Effector memory CD8-positive, alpha-beta T cell (primary cell): ENCODE measurements at regions not wholly inside any gene's neighbourhood (a gene's known extent, or its start where the extent isn't known, plus 50 kb on each side); places are given as distances from the start of the nearest gene placed in this dataset.
"Not testable (repeated sequence)": the region's sequence is repeated elsewhere in the genome, so short reads cannot be mapped to it uniquely, and the experiment has no call there.

Experiments used
- ATAC-seq: fragments of 150-1000 bp; cut with Tn5 transposase; replicated peaks from 2 replicates; pipeline ENCODE4 v1.10.0; 2021; ENCODE audit warnings: mild to moderate bottlenecking, moderate library complexity
- DNase-seq, 3 experiments: peaks; one replicate each; pipeline ENCODE4 v3.0.0; 2021
- H3K27ac Mint-ChIP-seq, 2 donors: one replicate each; pipeline ENCODE4 v1.8.0; 2022; ENCODE audit warnings: mild to moderate bottlenecking in 2 of 2, mixed read lengths in 2 of 2, moderate library complexity in 2 of 2
- H3K27me3 Mint-ChIP-seq, 2 donors: one replicate each; pipeline ENCODE4 v1.8.0; 2022; ENCODE audit warnings: mixed read lengths in 2 of 2
- H3K36me3 Mint-ChIP-seq: one replicate; pipeline ENCODE4 v1.8.0; 2022; ENCODE audit warnings: mild to moderate bottlenecking, moderate library complexity, mixed read lengths; ENCODE audit not compliant: insufficient read depth
- H3K4me1 Mint-ChIP-seq, 2 donors: one replicate each; pipeline ENCODE4 v1.8.0; 2022; ENCODE audit warnings: low read depth in 2 of 2, mixed read lengths in 2 of 2
- H3K4me3 Mint-ChIP-seq, 2 donors: one replicate each; pipeline ENCODE4 v1.8.0; 2022; ENCODE audit warnings: mild to moderate bottlenecking in 2 of 2, mixed read lengths in 2 of 2, moderate library complexity in 2 of 2
- H3K9me3 Mint-ChIP-seq, 2 donors: one replicate each; pipeline ENCODE4 v1.8.0; 2022; ENCODE audit warnings: mixed read lengths in 2 of 2

GRCh38 chr2:195162194-195162593 is 494.8 kb upstream of the SLC39A10 start:
- Mint-ChIP-seq H3K36me3 (no peaks in the 10 kb centered on the region), H3K4me1 (no peaks in the 10 kb centered on the region), H3K9me3 (no peaks in the 10 kb centered on the region), H3K4me3 (no peak overlapping the region), H3K27ac (no peak overlapping the region), H3K27me3 (peaks cover 0 to 6% of the 10 kb centered on the region in 2 donors)
- DNase-seq (no peak), ATAC-seq (no peak)

GRCh38 chr2:195160963-195161362 is 496.1 kb upstream of the SLC39A10 start:
- H3K9me3 Mint-ChIP-seq: no peaks in the 10 kb centered on the region
- H3K4me3 Mint-ChIP-seq: no peak overlapping the region
- no peaks in the 10 kb centered on the region for H3K4me1 Mint-ChIP-seq
- ATAC-seq: no peak
- DNase-seq: no peak
- H3K27me3 Mint-ChIP-seq: peaks cover 0 to 6% of the 10 kb centered on the region in 2 donors
- H3K27ac Mint-ChIP-seq: no peak overlapping the region
- H3K36me3 Mint-ChIP-seq: no peaks in the 10 kb centered on the region

- no peak overlapping the region for H3K4me3 Mint-ChIP-seq
- no peaks in the 10 kb centered on the region for H3K36me3 Mint-ChIP-seq
- H3K27me3 Mint-ChIP-seq: no peaks in the 10 kb centered on the region
- DNase-seq (no peak), ATAC-seq (no peak)
- H3K27ac Mint-ChIP-seq: no peak overlapping the region
- H3K4me1 Mint-ChIP-seq: no peaks in the 10 kb centered on the region
- no peaks in the 10 kb centered on the region for H3K9me3 Mint-ChIP-seq
These were observed 505.3 kb upstream of the SLC39A10 start for GRCh38 chr2:195151711-195152110.

- ATAC-seq (no peak), DNase-seq (no peak)
- Mint-ChIP-seq H3K27ac (no peak overlapping the region), H3K4me3 (no peak overlapping the region), H3K9me3 (no peaks in the 10 kb centered on the region), H3K27me3 (no peaks in the 10 kb centered on the region), H3K4me1 (no peaks in the 10 kb centered on the region), H3K36me3 (no peaks in the 10 kb centered on the region)
These were observed 506.2 kb upstream of the SLC39A10 start for GRCh38 chr2:195150819-195151218.

- Mint-ChIP-seq H3K36me3 (no peaks in the 10 kb centered on the region), H3K9me3 (peaks cover 0 to 2% of the 10 kb centered on the region in 2 donors), H3K27me3 (no peaks in the 10 kb centered on the region), H3K4me3 (no peak overlapping the region), H3K27ac (no peak overlapping the region), H3K4me1 (no peaks in the 10 kb centered on the region)
- DNase-seq (no peak), ATAC-seq (no peak)
These were observed 509.0 kb upstream of the SLC39A10 start for GRCh38 chr2:195148004-195148403.

- Mint-ChIP-seq H3K36me3 (no peaks in the 10 kb centered on the region), H3K27me3 (no peaks in the 10 kb centered on the region), H3K9me3 (peaks cover 0 to 2% of the 10 kb centered on the region in 2 donors), H3K4me1 (no peaks in the 10 kb centered on the region), H3K4me3 (no peak overlapping the region), H3K27ac (no peak overlapping the region)
- DNase-seq: no peak
- no peak for ATAC-seq
These were observed 510.1 kb upstream of the SLC39A10 start for GRCh38 chr2:195146761-195147541.

- H3K27ac Mint-ChIP-seq: no peak overlapping the region
- DNase-seq: no peak
- no peaks in the 10 kb centered on the region for H3K4me1 Mint-ChIP-seq
- no peak overlapping the region for H3K4me3 Mint-ChIP-seq
- ATAC-seq: no peak
- peaks cover 0 to 17% of the 10 kb centered on the region in 2 donors for H3K27me3 Mint-ChIP-seq
- H3K36me3 Mint-ChIP-seq: no peaks in the 10 kb centered on the region
- no peaks in the 10 kb centered on the region for H3K9me3 Mint-ChIP-seq
These were observed 518.6 kb upstream of the SLC39A10 start for GRCh38 chr2:195138435-195138834.

- not testable (repeated sequence) for H3K27ac Mint-ChIP-seq, H3K36me3 Mint-ChIP-seq, ATAC-seq
These were observed 531.1 kb upstream of the SLC39A10 start for GRCh38 chr2:195125889-195126288.

GRCh38 chr2:195124391-195125079 is 532.5 kb upstream of the SLC39A10 start:
- Mint-ChIP-seq H3K4me1 (no peaks in the 10 kb centered on the region), H3K27ac (no peak overlapping the region), H3K9me3 (no peaks in the 10 kb centered on the region), H3K27me3 (no peaks in the 10 kb centered on the region), H3K4me3 (no peak overlapping the region), H3K36me3 (no peaks in the 10 kb centered on the region)
- DNase-seq (no peak), ATAC-seq (no peak)

More at GRCh38 chr2:195125889-195126288, 531.1 kb upstream of the SLC39A10 start:
- not testable (repeated sequence) for H3K27me3 Mint-ChIP-seq, H3K4me1 Mint-ChIP-seq, H3K9me3 Mint-ChIP-seq, DNase-seq, H3K4me3 Mint-ChIP-seq

GRCh38 chr2:195122653-195123052 is 534.4 kb upstream of the SLC39A10 start:
- Mint-ChIP-seq H3K4me1 (no peaks in the 10 kb centered on the region), H3K9me3 (no peaks in the 10 kb centered on the region), H3K27me3 (no peaks in the 10 kb centered on the region), H3K36me3 (no peaks in the 10 kb centered on the region), H3K4me3 (no peak overlapping the region), H3K27ac (no peak overlapping the region)
- DNase-seq (no peak), ATAC-seq (no peak)

GRCh38 chr2:195121341-195121740 is 535.7 kb upstream of the SLC39A10 start:
- Mint-ChIP-seq H3K36me3 (no peaks in the 10 kb centered on the region), H3K4me3 (no peak overlapping the region), H3K27ac (no peak overlapping the region), H3K4me1 (no peaks in the 10 kb centered on the region), H3K27me3 (no peaks in the 10 kb centered on the region), H3K9me3 (no peaks in the 10 kb centered on the region)
- no peak for ATAC-seq
- no peak for DNase-seq

GRCh38 chr2:195119231-195119630 is 537.8 kb upstream of the SLC39A10 start:
- H3K27ac Mint-ChIP-seq: no peak overlapping the region
- no peaks in the 10 kb centered on the region for H3K9me3 Mint-ChIP-seq
- no peak for DNase-seq
- no peaks in the 10 kb centered on the region for H3K4me1 Mint-ChIP-seq
- H3K27me3 Mint-ChIP-seq: no peaks in the 10 kb centered on the region
- H3K36me3 Mint-ChIP-seq: no peaks in the 10 kb centered on the region
- no peak for ATAC-seq
- H3K4me3 Mint-ChIP-seq: no peak overlapping the region

GRCh38 chr2:195118276-195118675 is 538.8 kb upstream of the SLC39A10 start:
- no peak for DNase-seq
- H3K9me3 Mint-ChIP-seq: no peaks in the 10 kb centered on the region
- H3K27me3 Mint-ChIP-seq: no peaks in the 10 kb centered on the region
- no peaks in the 10 kb centered on the region for H3K4me1 Mint-ChIP-seq
- no peak overlapping the region for H3K27ac Mint-ChIP-seq
- ATAC-seq: no peak
- no peaks in the 10 kb centered on the region for H3K36me3 Mint-ChIP-seq
- H3K4me3 Mint-ChIP-seq: no peak overlapping the region

GRCh38 chr2:195117011-195117410 is 540.0 kb upstream of the SLC39A10 start:
- Mint-ChIP-seq H3K4me1 (no peaks in the 10 kb centered on the region), H3K4me3 (no peak overlapping the region), H3K27me3 (no peaks in the 10 kb centered on the region), H3K27ac (no peak overlapping the region), H3K36me3 (no peaks in the 10 kb centered on the region), H3K9me3 (no peaks in the 10 kb centered on the region)
- DNase-seq (no peak), ATAC-seq (no peak)
